Kidney epithelial cell (primary cell): ENCODE measurements at regions not wholly inside any gene's neighbourhood (a gene's known extent, or its start where the extent isn't known, plus 50 kb on each side); places are given as distances from the start of the nearest gene placed in this dataset.

ENCODE experiments used
- DNase-seq: peaks from one replicate; pipeline ENCODE4 v3.0.0-alpha.2; 2010; ENCODE audit warnings: low read depth
- H3K27me3 ChIP-seq: 2 replicates; pipeline ENCODE4 v1.6.0; 2011; ENCODE audit warnings: low read length; ENCODE audit not compliant: control insufficient read depth, insufficient read depth
- H3K36me3 ChIP-seq: 2 replicates; pipeline ENCODE4 v1.5.1; 2011; ENCODE audit warnings: low read length; ENCODE audit not compliant: control insufficient read depth, insufficient read depth
- H3K4me3 ChIP-seq: 2 replicates; pipeline ENCODE4 v1.5.1; 2011; ENCODE audit warnings: low read depth, mild to moderate bottlenecking, control low read depth, low read length
- CTCF ChIP-seq: IDR thresholded peaks from 2 replicates; pipeline ENCODE4 v1.5.1; 2011; ENCODE audit warnings: mild to moderate bottlenecking, moderate library complexity, low read length, control low read depth, inconsistent platforms; ENCODE audit not compliant: insufficient read depth, poor library complexity, severe bottlenecking

- DNase-seq = no peak
- no peak for TF ChIP-seq CTCF
- Histone ChIP-seq H3K4me3 (no peak overlapping the region), H3K36me3 (no peaks in the 10 kb centered on the region), H3K27me3 (no peaks in the 10 kb centered on the region)
Observed at GRCh38 chr6:141095308-141095707, 1037.4 kb upstream of the GJE1 start.

GRCh38 chr6:141088171-141088570 lies 1044.6 kb upstream of the GJE1 start:
- no peak overlapping the region for H3K4me3 ChIP-seq
- DNase-seq = no peak
- no peak for TF ChIP-seq CTCF
- no peaks in the 10 kb centered on the region for H3K27me3 ChIP-seq
- no peaks in the 10 kb centered on the region for H3K36me3 ChIP-seq

- no peak for DNase-seq
- TF ChIP-seq CTCF = peak; percentile 33
- Histone ChIP-seq H3K27me3 (no peaks in the 10 kb centered on the region), H3K4me3 (no peak overlapping the region), H3K36me3 (no peaks in the 10 kb centered on the region)
Observed at GRCh38 chr6:141077355-141078333, 1055.1 kb upstream of the GJE1 start.

DNA sequence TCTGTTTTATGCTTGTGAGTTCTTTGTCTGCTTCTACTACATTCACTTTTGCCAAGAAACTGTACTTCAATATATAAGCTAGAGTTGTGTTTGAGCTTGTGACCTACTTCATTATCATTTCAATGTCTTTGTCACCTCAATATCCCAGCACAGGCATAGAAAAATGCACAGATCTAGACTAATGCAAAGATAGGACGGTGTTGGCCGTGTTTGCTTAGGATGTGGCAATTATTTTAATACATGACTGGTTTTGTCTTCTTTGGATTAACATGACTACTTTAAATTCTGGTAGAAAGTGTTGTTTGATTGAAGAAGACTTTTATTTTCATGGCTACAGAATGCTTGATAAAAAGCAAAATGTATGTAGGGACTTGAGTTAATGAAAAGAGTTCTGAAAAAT lies 1075.0 kb upstream of the GJE1 start:
- no peaks in the 10 kb centered on the region for H3K36me3 ChIP-seq
- no peak for DNase-seq
- H3K27me3 ChIP-seq = no peaks in the 10 kb centered on the region
- H3K4me3 ChIP-seq = no peak overlapping the region
- TF ChIP-seq CTCF = no peak

DNA sequence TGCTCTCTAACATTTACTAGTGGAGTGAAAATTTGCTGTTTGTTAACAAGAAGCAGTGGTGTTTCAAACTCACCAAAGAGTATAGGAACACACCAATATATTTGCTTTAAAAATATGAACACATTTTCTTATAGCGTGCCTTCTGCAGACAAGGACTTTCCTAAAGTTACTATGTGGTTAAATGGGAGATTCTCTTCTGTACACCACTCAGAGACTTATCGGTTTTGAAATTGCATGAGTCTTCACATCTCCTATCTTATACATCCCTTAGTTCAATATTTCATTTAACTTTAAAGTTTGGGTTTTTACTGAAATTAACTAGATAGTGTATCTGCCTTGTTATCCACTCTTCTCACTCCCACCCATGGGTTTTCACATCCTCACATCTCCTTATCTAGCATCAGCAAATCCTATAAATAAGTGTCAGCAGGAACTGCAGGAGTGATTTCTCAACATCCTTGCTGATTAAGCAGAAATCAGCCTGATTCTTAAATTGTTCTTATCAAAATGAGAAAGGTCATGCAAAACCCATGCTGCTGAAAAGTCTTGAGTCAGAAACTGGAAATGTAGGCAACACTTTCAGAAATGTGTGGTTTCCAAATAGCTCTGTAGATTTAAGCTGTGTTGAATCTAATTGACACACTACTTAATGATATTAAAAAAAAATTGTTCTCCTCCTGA lies 1075.6 kb upstream of the GJE1 start:
- no peaks in the 10 kb centered on the region for H3K27me3 ChIP-seq
- DNase-seq = no peak
- TF ChIP-seq CTCF = no peak
- no peaks in the 10 kb centered on the region for H3K36me3 ChIP-seq
- no peak overlapping the region for H3K4me3 ChIP-seq
